ENCODE measurements at regions not wholly inside any gene's neighbourhood (a gene's known extent, or its start where the extent isn't known, plus 50 kb on each side); places are given as distances from the start of the nearest gene placed in this dataset.

DNA sequence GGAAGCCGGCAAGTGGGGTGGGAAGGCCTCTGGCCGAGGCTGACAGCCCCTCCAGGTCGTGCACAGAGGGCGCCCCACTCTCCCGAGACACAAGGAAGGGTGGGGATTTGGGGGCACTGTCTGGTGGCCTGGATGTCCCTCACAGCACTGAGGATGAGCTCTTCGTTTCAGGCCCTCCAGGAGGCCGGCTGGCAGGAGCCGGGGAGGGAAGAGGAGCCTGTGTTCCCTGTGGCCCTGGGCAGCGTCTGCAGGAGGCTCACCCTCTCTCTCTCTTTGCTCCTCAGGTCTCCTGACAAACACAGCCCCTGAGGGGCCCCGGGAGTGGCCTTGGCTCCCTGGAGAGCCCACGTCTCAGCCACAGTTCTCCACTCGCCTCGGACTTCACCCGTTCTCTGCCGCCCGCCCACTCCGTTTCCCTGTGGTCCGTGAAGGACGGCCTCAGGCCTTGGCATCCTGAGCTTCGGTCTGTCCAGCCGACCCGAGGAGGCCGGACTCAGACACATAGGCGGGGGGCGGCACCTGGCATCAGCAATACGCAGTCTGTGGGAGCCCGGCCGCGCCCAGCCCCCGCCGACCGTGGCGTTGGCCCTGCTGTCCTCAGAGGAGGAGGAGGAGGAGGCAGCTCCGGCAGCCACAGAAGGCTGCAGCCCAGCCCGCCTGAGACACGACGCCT is 1078.0 kb downstream of the BRD1 start:
- H3K9me3 ChIP-seq (ENCODE audit: low read length) = no peaks in the 10 kb centered on the region
- H3K9ac ChIP-seq (ENCODE audit: insufficient read depth, low read depth, low read length) = no peak overlapping the region
- in situ Hi-C loops (cut with HindIII; ENCODE audit: extremely low pct_ligation_motif_present, low pct_unique_long_range_greater_than_20kb) = no loop called here
- DNase-seq (ENCODE audit: low spot score) (no peak), ATAC-seq (no peak), FAIRE-seq (no peak)
- no peak overlapping the region for H3K4me2 ChIP-seq (ENCODE audit: low read depth, low read length)
- ChIA-PET CTCF (ENCODE audit: low intra/inter-chr PET ratio, low total read pairs) (no interaction called here), POLR2A (no interaction called here)
- peaks cover 38% of the 10 kb centered on the region; the same call in 1 of the 2 replicates for H4K20me1 ChIP-seq (ENCODE audit: insufficient read depth, low read length)
- intact Hi-C loops (cut with micrococcal nuclease; ENCODE audit: unreplicated experiment) = no loop called here
- no TSS peak for BruUV-seq (replicated peaks)
- WGBS (ENCODE audit: low lambda C conversion rate) = 95% methylated on average over 12 of the region's 37 CpGs
- H3K4me3 ChIP-seq (replicated peaks in 1 of 3; ENCODE audit: insufficient read depth in 1 of 3, low read depth in 2 of 3, low read length in 3 of 3) = no peak overlapping the region
- no peak overlapping the region for H2AFZ ChIP-seq (ENCODE audit: low read length)
- no peaks in the 10 kb centered on the region for H3K79me2 ChIP-seq (ENCODE audit: insufficient read depth, low read length)
- peaks cover 5 to 10% of the 10 kb centered on the region in 2 experiments; a peak in 3 of 5 replicates for H3K36me3 ChIP-seq (replicated peaks in 1 of 2; ENCODE audit: control insufficient read depth in 1 of 2, insufficient read depth in 2 of 2, low read length in 2 of 2)
- no peaks in the 10 kb centered on the region for H3K27me3 ChIP-seq (ENCODE audit: control insufficient read depth in 1 of 2, insufficient read depth in 2 of 2, low read length in 2 of 2)
- TF ChIP-seq PHB2 (IDR thresholded peaks at IDR 0.05; ENCODE audit: partially characterized antibody) (no peak), CCDC6 (CRISPR knock-in tag; IDR thresholded peaks at IDR 0.05) (no peak), FIP1L1 (IDR thresholded peaks at IDR 0.05; ENCODE audit: borderline replicate concordance, insufficient read depth, low read depth, low read length) (no peak), TEAD2 (CRISPR knock-in tag; IDR thresholded peaks at IDR 0.05) (no peak), KLF11 (CRISPR knock-in tag; IDR thresholded peaks at IDR 0.05) (no peak), HOXA7 (CRISPR knock-in tag; IDR thresholded peaks at IDR 0.05) (no peak), MAFF (IDR thresholded peaks at IDR 0.05; ENCODE audit: low read depth, low read length) (no peak)
- TF ChIP-seq, protein P1, sequence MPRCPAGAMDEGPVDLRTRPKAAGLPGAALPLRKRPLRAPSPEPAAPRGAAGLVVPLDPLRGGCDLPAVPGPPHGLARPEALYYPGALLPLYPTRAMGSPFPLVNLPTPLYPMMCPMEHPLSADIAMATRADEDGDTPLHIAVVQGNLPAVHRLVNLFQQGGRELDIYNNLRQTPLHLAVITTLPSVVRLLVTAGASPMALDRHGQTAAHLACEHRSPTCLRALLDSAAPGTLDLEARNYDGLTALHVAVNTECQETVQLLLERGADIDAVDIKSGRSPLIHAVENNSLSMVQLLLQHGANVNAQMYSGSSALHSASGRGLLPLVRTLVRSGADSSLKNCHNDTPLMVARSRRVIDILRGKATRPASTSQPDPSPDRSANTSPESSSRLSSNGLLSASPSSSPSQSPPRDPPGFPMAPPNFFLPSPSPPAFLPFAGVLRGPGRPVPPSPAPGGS (CRISPR knock-in tag; IDR thresholded peaks at IDR 0.05) = no peak
- TF ChIP-seq, protein P2, sequence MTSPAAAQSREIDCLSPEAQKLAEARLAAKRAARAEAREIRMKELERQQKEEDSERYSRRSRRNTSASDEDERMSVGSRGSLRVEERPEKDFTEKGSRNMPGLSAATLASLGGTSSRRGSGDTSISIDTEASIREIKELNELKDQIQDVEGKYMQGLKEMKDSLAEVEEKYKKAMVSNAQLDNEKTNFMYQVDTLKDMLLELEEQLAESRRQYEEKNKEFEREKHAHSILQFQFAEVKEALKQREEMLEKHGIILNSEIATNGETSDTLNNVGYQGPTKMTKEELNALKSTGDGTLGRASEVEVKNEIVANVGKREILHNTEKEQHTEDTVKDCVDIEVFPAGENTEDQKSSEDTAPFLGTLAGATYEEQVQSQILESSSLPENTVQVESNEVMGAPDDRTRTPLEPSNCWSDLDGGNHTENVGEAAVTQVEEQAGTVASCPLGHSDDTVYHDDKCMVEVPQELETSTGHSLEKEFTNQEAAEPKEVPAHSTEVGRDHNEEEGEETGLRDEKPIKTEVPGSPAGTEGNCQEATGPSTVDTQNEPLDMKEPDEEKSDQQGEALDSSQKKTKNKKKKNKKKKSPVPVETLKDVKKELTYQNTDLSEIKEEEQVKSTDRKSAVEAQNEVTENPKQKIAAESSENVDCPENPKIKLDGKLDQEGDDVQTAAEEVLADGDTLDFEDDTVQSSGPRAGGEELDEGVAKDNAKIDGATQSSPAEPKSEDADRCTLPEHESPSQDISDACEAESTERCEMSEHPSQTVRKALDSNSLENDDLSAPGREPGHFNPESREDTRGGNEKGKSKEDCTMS (CRISPR knock-in tag; conservative IDR thresholded peaks at IDR 0.05) = no peak
- no peaks in the 10 kb centered on the region for H3K4me1 ChIP-seq (ENCODE audit: insufficient read depth, low read length)
- no peak overlapping the region for H3K27ac ChIP-seq (ENCODE audit: extremely low read length, insufficient read depth, low read length)

All from HepG2 (cell line).